HG02571 (cell line): ENCODE measurements at regions not wholly inside any gene's neighbourhood (a gene's known extent, or its start where the extent isn't known, plus 50 kb on each side); places are given as distances from the start of the nearest gene placed in this dataset.

ENCODE experiments used
- ATAC-seq: cut with Tn5 transposase; IDR thresholded peaks from one replicate; pipeline ENCODE4 v1.9.1; 2021; ENCODE audit warnings: mild to moderate bottlenecking, moderate library complexity; ENCODE audit not compliant: unreplicated experiment

GRCh38 chr18:47550611-47551010 lies 299.2 kb upstream of the SKOR2 start:
- ATAC-seq = no peak

GRCh38 chr18:47549021-47549540 lies 297.6 kb upstream of the SKOR2 start:
- ATAC-seq = no peak

GRCh38 chr18:47547539-47548202 lies 296.2 kb upstream of the SKOR2 start:
- ATAC-seq = no peak

GRCh38 chr18:47545613-47546012 lies 294.2 kb upstream of the SKOR2 start:
- ATAC-seq = no peak

GRCh38 chr18:47543080-47543479 lies 291.6 kb upstream of the SKOR2 start:
- ATAC-seq = no peak

- no peak for ATAC-seq
Observed at GRCh38 chr18:47542551-47542950, 291.1 kb upstream of the SKOR2 start.

GRCh38 chr18:47531717-47532116 lies 280.3 kb upstream of the SKOR2 start:
- ATAC-seq = no peak

- ATAC-seq = no peak
Observed at GRCh38 chr18:47530695-47531094, 279.2 kb upstream of the SKOR2 start.

- ATAC-seq = no peak
Observed at GRCh38 chr18:47528343-47528742, 276.9 kb upstream of the SKOR2 start.

GRCh38 chr18:47526147-47526546 lies 274.7 kb upstream of the SKOR2 start:
- ATAC-seq = no peak

GRCh38 chr18:47522359-47522758 lies 270.9 kb upstream of the SKOR2 start:
- ATAC-seq = no peak

- no peak for ATAC-seq
Observed at GRCh38 chr18:47520263-47520662, 268.8 kb upstream of the SKOR2 start.

- no peak for ATAC-seq
Observed at GRCh38 chr18:47519706-47520105, 268.2 kb upstream of the SKOR2 start.

GRCh38 chr18:47519277-47519676 lies 267.8 kb upstream of the SKOR2 start:
- ATAC-seq = no peak

- no peak for ATAC-seq
Observed at GRCh38 chr18:47513614-47514013, 262.2 kb upstream of the SKOR2 start.

GRCh38 chr18:47512726-47513435 lies 261.4 kb upstream of the SKOR2 start:
- no peak for ATAC-seq

- no peak for ATAC-seq
Observed at GRCh38 chr18:47512056-47512455, 260.6 kb upstream of the SKOR2 start.

GRCh38 chr18:47510831-47511230 lies 259.4 kb upstream of the SKOR2 start:
- ATAC-seq = no peak

- no peak for ATAC-seq
Observed at GRCh38 chr18:47507651-47508050, 256.2 kb upstream of the SKOR2 start.

GRCh38 chr18:47506897-47507296 lies 255.4 kb upstream of the SKOR2 start:
- no peak for ATAC-seq

GRCh38 chr18:47501946-47502345 lies 250.5 kb upstream of the SKOR2 start:
- ATAC-seq = no peak

GRCh38 chr18:47500930-47501329 lies 249.5 kb upstream of the SKOR2 start:
- no peak for ATAC-seq
